Suprapubic skin (tissue), 3 donors: ENCODE measurements at regions not wholly inside any gene's neighbourhood (a gene's known extent, or its start where the extent isn't known, plus 50 kb on each side); places are given as distances from the start of the nearest gene placed in this dataset.

Experiments
- EP300 ChIP-seq: sonication (generic); formaldehyde crosslinking; IDR thresholded peaks from one replicate; pipeline ENCODE4 v1.6.1; 2017; ENCODE audit warnings: antibody characterized with exemption
- POLR2A ChIP-seq, 2 donors: fragments of 450-650 bp; IDR thresholded peaks; one replicate each; pipeline ENCODE4 v1.6.1; 2017; ENCODE audit warnings: antibody characterized with exemption in 2 of 2, mild to moderate bottlenecking in 2 of 2, moderate library complexity in 2 of 2
- TF ChIP-seq, protein P1 (sequence below), 2 donors: fragments of 200-600 bp in 1 of 2; fragments of 450-650 bp in 1 of 2; sonication (generic) in 1 of 2; IDR thresholded peaks; one replicate each; pipeline ENCODE4 v1.5.1; 2016 to 2019; ENCODE audit warnings: antibody characterized with exemption in 2 of 2, mild to moderate bottlenecking in 1 of 2, moderate library complexity in 1 of 2

DNA sequence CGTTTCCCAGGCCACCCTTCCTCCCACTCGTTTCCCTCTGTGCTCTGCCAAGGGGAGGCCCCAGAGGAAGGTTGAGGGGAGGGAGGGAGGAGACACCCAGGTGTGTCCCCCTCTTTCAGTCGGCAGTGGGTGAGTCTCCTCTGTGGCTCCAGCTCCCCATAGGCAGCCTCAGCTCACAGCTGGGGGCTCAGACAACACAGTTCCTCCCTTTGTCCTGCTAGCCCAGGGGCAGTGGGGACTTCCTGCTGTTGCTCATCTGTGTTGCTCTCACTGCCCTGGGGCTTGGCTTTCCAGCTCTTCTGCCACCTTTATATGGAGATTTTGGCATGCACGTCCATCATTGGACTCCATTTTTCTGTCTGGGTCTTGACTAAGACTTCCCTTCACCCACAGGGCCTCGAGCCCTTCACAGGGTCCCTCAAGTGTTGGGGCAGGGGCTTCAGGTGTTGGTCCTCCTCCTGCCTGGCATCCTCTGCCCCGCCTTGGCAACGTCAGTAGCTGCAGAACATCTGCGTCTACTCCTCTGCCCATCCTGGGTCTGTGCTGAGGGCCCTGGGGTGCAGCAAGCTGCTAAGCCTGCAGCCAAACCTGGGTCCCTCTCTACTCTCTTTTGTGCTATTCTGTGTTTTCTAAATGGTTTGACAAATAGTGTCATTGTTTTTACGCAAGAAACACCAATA is 190.6 kb upstream of the PMEPA1 start:
- TF ChIP-seq, protein P1, sequence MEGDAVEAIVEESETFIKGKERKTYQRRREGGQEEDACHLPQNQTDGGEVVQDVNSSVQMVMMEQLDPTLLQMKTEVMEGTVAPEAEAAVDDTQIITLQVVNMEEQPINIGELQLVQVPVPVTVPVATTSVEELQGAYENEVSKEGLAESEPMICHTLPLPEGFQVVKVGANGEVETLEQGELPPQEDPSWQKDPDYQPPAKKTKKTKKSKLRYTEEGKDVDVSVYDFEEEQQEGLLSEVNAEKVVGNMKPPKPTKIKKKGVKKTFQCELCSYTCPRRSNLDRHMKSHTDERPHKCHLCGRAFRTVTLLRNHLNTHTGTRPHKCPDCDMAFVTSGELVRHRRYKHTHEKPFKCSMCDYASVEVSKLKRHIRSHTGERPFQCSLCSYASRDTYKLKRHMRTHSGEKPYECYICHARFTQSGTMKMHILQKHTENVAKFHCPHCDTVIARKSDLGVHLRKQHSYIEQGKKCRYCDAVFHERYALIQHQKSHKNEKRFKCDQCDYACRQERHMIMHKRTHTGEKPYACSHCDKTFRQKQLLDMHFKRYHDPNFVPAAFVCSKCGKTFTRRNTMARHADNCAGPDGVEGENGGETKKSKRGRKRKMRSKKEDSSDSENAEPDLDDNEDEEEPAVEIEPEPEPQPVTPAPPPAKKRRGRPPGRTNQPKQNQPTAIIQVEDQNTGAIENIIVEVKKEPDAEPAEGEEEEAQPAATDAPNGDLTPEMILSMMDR (IDR thresholded peaks at IDR 0.05) = no peak
- TF ChIP-seq POLR2A (IDR thresholded peaks at IDR 0.05) (no peak), EP300 (no peak)
